ENCODE measurements at regions not wholly inside any gene's neighbourhood (a gene's known extent, or its start where the extent isn't known, plus 50 kb on each side); places are given as distances from the start of the nearest gene placed in this dataset.

DNA sequence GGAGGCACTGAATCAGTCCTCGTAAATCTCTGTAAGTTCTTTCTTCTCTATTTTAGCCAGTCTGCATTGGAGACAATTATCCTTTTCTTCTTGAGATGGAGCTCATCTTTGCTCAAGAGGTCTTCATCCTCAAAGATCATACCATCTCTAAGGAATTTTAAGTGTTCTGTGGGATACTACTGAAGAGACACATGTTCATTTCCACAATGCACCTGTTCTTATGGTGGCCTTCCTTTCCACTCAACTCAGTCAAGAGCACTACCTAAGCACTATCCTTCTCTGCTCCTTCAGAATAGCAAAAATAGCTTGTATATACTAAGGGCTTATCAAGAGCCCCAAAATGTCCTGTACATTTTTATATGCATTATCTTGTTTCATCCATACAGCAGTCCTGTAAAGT lies 214.0 kb downstream of the KLF5 start:
- no peak for DNase-seq

DNA sequence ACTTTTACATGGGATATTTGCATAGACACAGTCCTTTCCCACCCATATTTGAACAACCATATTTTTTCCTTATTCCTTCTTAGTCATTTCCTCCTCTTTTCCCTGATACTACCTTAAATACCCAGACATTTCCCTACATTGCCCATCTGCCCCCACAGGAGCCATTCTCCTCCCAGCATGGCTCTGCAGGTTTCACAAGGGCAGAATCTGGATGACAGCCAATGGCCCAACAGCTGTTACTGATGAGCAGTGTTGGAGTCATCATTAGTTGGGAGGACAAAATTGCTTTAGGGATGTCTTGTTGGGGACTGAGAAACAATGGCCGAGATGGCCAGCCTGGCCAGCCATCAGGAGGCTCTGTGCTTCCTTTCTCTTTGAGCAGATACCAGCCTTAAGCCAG lies 209.5 kb downstream of the KLF5 start:
- no peak for DNase-seq

GRCh38 chr13:73266640-73267180 lies 207.9 kb downstream of the KLF5 start:
- no peak for DNase-seq

DNA sequence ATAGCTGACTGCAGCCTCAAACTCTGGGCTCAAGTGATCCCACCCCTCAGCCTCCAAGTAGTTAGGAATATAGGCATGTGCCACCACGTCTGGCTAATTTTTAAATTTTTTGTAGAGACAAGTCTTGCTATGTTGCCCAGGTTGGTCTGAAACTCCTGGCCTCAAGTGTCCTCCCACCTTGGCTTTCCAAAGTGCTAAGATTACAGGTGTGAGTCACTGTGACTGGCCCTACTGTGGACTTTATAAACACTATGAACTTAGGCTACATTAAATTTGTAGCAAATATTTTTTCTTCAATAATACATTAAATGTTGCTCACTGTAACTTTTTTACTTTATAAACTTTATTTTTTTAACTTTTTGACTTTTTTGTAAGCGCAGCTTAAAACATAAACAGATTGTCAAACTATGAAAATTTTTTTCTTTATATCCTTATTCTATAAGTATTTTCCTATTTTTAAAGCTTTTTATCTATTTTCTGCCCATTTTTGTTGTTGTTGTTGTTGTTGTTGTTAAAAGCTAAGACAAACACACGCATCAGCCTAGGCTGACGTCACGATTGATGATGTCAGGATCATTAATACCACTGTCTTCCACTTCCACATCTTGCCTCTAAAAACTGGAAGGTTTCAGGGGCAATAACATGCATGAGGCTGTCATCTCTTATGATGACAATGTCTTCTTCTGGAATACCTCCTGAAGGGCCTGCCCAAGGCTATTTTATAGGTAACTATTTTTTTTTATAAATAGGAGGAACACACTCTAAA lies 204.2 kb downstream of the KLF5 start:
- DNase-seq: no peak

DNA sequence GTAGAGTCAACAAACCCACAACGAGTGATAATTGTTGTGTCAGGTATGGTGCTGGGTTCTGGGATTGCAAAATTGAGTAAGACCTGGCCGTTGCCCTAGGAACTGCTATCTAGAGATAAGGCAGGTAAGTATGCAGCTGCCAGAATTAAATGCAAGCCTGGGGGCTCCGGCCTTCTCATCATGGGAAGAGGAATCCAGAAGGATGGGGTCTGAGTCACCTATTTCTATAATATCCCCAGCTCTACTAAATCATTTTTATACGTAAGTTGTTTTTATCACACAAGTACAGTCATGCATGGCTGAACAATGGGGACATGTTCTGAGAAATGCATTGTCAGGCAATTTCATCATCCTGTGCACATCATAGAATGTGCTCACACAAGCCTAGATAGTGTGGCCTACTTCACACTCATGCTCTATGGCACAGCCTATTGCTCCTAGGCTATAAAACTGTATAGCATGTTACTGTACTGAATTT lies 203.0 kb downstream of the KLF5 start:
- DNase-seq: no peak

DNA sequence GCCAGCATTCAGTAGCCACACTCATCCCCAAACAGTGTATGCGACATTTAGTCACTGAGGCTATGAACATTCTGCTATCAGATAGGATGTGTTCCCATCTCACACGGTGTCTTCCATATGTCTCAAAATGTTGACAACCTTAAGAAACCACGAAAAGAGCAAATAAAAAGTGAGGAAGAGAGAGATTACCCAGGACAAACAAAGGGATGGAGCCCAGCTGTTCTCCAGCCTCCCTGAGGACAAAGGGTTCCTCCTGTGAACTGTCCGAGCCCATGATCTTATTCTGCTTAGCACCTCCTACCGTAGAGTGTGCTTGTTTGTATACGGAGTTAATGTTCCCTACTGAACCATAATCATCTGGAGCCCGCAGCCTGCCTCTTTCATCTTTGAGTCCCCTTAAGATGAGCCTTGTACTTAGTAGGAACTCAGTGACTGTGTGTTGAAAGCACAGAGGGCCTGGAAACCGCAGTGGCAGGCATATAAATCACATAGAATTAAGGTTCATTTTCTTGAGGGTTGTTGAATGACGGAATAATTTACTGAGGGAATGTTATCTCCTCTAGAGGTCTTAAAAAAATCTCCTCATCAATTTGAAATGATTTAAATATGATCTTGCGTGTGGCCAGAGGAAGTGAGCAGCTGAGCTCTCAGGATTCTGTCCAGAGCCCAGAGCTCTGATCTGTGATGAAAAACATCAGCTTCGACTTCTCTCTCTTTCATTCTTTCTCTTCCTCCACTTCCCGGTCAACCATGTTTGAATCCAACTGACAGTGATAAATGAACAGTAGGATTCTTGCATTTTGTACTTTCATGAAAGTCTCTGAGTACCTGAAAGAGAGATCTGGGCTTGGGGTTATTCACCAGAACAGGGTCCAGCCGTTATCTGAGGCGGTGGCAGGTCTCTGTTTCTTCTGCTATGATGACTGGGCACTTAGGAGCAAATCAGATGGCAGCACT lies 200.5 kb downstream of the KLF5 start:
- DNase-seq: no peak

DNA sequence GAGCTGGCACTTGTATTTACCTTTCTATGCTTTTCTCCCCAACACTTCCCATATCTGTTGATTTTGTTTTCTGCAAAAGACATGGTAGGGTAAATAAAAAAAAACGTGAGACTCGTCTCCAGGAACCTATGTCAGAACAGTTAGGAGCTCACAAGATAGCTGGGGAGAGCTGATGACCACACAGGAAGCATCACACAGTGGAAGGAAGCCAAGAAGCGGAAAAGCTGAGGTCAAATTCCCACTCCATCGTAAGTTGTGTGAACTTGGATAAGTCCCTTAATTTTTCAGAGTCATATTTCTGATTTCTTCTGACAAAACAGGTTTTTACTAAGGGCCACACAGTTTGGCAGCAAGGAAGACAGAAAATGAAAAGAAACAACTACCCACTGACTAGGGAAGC lies 199.6 kb downstream of the KLF5 start:
- DNase-seq: no peak

DNA sequence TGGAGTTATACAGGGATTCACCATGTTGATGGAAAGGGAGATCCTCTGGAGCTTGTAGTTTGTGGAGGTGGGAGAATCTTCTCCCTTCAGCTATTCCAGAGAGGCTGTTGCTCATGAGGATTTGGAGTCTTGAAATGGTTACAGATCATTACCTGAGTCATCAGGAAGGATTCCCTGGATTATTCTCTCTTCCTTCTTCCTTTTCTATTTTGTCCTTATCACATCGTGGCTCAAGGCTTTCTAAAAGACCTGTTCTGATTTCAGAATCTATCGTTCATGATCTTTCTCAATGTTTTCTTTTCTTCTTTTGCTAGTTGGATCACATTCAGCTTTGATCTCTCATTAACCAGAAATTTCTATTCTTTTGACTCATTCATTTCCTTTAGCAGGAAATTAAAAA lies 196.0 kb downstream of the KLF5 start:
- DNase-seq: no peak

DNA sequence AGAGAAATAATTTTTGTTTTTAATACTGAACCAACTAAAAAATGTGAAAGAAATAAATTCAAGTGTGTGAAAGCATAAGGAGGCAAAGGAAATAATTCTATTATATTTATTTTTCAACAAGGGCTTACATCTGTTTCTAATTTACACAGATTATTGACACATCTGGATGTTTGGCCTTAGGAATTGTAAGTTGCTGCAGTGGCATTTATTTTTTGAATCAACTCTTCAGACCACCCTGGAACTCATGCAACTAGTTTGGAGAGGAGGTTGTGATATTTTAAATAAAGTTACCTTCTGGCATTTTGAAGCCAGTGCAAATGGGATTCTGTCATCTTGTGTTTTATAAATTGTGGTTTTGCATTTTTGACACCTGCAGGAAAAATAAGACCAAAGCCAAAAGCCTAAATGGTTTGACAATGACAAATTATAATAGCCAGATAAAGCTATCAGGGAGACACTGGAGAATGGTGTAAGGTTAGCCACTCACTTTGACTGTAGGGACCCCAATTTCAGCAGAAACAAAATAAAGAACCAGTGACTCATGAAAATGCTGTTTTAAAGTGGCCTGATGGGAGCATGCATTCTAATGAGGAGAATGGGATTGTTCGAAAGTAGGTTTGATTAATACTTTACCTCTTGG lies 192.9 kb downstream of the KLF5 start:
- no peak for DNase-seq

- no peak for DNase-seq
Measured at GRCh38 chr13:73250061-73250460, 191.3 kb downstream of the KLF5 start.

GRCh38 chr13:73248711-73249580 lies 190.1 kb downstream of the KLF5 start:
- no peak for DNase-seq

DNA sequence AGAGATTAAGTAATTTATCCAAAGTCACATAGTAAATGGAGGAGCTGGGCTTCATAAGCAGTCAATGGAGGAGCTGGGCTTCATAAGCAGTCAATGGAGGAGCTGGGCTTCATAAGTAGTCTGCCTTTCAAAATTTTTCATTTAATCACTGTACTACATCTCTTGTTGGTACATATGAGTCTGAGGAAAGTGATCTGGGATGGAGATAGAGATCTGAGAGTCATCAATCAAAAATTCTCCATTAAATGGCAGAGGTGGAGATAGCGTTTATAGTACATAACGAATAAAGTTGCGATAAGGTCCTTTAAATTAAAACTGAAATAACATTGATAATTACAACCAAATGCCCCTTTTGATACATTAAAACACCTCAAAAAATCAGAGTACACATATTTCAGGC lies 189.3 kb downstream of the KLF5 start:
- DNase-seq: no peak

DNA sequence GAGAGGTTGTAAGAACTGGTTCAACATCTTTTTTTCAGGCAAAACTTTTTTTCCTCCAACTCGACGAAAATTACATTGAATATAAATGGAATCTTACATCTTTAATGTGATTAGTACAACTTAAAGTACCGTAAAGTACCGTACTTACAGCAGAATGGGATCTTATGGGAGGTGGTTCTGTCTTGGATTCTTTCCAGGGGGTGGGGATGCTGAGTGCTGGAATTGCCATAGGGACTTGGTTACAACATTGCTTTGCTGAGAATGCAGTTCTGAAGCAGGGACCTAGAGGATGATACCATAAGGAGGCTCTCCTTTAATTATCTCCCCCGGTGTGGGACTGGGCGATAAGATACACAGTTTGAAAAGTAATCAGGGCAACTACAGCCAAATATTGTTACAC lies 186.4 kb downstream of the KLF5 start:
- DNase-seq: no peak

DNA sequence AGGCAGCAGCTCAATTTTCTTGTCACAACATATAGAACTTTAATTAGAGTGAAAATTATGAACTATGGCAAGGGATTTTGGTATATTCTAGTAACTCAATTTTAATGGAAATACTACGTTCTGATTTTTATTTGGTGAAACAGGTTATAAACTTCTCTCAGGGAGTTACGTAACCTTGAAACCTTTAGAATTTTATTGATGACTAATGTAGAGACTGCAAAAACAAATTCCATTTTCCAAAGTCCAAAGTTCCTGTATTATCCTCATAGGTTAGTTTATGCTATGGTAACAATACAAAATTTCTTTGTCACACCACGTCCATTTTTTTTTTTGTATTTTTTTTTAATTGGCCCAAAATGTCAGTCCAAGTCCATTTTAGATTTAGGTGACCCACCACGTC lies 185.7 kb downstream of the KLF5 start:
- no peak for DNase-seq

GRCh38 chr13:73242515-73243015 lies 183.8 kb downstream of the KLF5 start:
- no peak for DNase-seq

GRCh38 chr13:73240193-73240592 lies 181.4 kb downstream of the KLF5 start:
- DNase-seq: no peak

DNA sequence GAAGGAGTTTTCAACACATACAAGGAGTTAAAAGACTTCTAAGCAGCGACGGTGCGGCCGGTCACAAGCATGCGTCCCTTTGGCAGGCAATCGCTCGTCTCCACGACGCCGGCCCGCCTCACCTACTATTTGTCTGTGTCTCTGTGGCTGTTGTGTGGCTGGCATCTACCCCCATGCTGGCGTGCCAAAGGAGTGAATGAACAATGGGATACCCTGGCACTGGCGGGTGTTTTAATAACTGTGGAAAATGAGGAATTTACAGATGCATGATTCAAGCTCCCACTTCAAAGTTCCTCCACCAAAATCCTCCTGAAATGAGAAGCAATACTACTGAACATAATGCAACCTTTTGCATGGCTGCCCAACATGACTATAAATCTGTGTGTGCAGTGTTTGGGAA lies 176.6 kb downstream of the KLF5 start:
- DNase-seq: no peak

DNA sequence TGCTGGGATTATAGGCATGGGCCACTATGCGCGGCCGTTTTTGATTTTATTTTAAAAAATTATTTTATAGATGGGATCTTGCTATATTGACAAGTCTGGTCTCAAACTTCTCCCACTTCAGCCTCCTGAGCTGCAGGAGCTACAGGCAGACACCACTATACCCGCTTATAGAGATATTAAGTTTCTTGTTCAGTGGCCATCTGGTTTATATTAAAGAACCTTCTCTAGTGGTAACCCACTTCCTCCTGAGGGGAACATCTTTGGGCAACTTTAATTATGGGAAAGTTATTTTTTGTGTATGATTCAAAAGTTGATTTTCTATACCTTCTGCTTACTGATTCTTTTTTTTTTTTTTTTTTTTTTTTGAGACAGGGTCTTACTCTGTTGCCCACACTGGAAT lies 172.7 kb downstream of the KLF5 start:
- no peak for DNase-seq

- DNase-seq: no peak
Measured at GRCh38 chr13:73230716-73231115, 171.9 kb downstream of the KLF5 start.

DNA sequence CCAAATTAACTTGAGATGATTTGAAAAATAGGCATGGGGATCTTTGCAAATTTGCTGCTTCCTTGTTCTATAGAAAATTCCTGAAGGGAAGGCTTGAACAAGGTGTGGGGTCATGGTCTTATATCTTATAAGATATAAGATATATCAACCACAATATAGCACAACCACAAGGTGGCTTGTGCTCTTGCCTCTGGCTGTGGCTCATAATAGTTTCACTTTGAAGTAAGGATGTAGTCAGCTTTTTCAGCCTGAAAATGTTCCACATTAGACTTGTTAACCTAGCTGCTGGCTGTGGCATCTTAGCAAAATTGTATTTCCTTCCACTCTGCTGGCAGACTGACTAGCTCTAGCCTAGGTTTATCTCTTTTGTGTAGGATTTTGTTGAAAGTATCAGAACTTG lies 169.7 kb downstream of the KLF5 start:
- no peak for DNase-seq

DNA sequence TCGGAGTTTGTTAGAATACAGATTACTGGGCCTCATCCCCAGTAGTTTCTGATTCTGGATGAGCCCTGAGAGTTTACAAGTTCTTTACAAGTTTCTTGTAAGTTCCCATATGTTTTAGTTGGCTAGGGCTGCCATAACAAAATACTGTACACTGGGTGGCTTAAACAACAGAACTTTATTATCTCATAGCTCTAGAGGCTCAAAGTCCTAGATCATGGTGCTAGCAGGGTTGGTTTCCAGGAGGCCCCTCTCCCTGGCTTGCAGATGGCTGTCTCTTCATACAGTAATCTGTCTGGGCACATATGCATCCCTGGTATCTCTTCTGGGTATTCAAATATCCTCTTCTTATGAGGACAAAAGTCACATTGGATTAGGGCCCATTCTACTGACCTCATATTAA lies 167.2 kb downstream of the KLF5 start:
- DNase-seq: no peak

DNA sequence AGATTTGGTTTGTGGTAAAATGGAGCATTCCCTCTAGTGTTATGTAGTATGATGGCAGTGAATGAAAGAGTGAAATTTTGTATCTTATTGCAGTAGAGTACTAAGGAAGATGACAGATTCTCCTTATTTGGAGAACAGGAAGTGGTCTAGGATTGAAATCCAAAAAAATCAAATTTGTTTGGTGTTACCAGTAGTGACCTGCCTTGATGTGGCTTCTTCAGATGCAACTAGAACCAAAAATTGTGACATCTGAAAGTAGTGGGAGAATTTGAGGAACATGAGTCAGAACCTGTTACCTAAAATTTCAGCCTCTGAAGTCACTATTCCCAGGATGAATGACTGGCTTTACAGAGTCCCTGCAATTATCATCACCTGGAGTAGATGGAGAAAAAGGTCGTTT lies 165.9 kb downstream of the KLF5 start:
- no peak for DNase-seq

All from NCI-H1105 treated with DMSO at 0.1 percent for 48 hours (cell line).